Calu3 (cell line): ENCODE measurements at regions not wholly inside any gene's neighbourhood (a gene's known extent, or its start where the extent isn't known, plus 50 kb on each side); places are given as distances from the start of the nearest gene placed in this dataset.

ENCODE experiments used
- BruUV-seq: library from RNA; stranded (reverse); fragments of 400-500 nt; replicated peaks from 2 replicates; lab custom pipeline; 2021; lab: Mats Ljungman, UMichigan
- CTCF ChIA-PET: fragments of 300-600 bp; sonication (Branson Sonifier 250); formaldehyde crosslinking; loops from one replicate; lab custom pipeline; 2022; ENCODE audit warnings: antibody characterized with exemption; lab: Charles Lee
- DNase-seq: peaks from one replicate; pipeline ENCODE4 v3.0.0; 2022
- H3K27ac Mint-ChIP-seq: one replicate; pipeline ENCODE4 v1.8.0; 2022; ENCODE audit warnings: mixed read lengths; ENCODE audit not compliant: unreplicated experiment
- H3K27me3 Mint-ChIP-seq: one replicate; pipeline ENCODE4 v1.8.0; 2022; ENCODE audit warnings: mixed read lengths; ENCODE audit not compliant: unreplicated experiment
- H3K36me3 Mint-ChIP-seq: one replicate; pipeline ENCODE4 v1.8.0; 2022; ENCODE audit warnings: mild to moderate bottlenecking, moderate library complexity, mixed read lengths; ENCODE audit not compliant: insufficient read depth, unreplicated experiment
- H3K4me1 Mint-ChIP-seq: one replicate; pipeline ENCODE4 v1.8.0; 2022; ENCODE audit warnings: mild to moderate bottlenecking, low read depth, mixed read lengths; ENCODE audit not compliant: unreplicated experiment
- H3K4me3 Mint-ChIP-seq: one replicate; pipeline ENCODE4 v1.8.0; 2022; ENCODE audit warnings: mild to moderate bottlenecking, low read depth, moderate library complexity, mixed read lengths; ENCODE audit not compliant: unreplicated experiment
- H3K9me3 Mint-ChIP-seq: one replicate; pipeline ENCODE4 v1.8.0; 2022; ENCODE audit warnings: low read depth, mixed read lengths; ENCODE audit not compliant: unreplicated experiment
- CTCF ChIP-seq: fragments of 200-600 bp; IDR thresholded peaks from one replicate; pipeline ENCODE4 v1.8.0; 2022; ENCODE audit warnings: antibody characterized with exemption; ENCODE audit not compliant: unreplicated experiment
- intact Hi-C: fragments of 100-400 bp; cut with micrococcal nuclease; formaldehyde crosslinking; loops from one replicate; pipeline ENCODE4 v1.10.0; 2022; ENCODE audit not compliant: unreplicated experiment

GRCh38 chr10:36178616-36179015, 536.5 kb upstream of the FZD8 start:
- Mint-ChIP-seq H3K27me3 (no peaks in the 10 kb centered on the region), H3K4me1 (no peaks in the 10 kb centered on the region), H3K27ac (no peak overlapping the region), H3K9me3 (peaks cover 16% of the 10 kb centered on the region), H3K36me3 (no peaks in the 10 kb centered on the region), H3K4me3 (no peak overlapping the region)
- DNase-seq: no peak
- CTCF ChIA-PET: no interaction called here
- BruUV-seq: no TSS peak
- intact Hi-C loops: no loop called here
- no peak for TF ChIP-seq CTCF

GRCh38 chr10:36177071-36177470, 535.0 kb upstream of the FZD8 start:
- CTCF ChIA-PET: no interaction called here
- H3K9me3 Mint-ChIP-seq: peaks cover 13% of the 10 kb centered on the region
- H3K4me1 Mint-ChIP-seq: no peaks in the 10 kb centered on the region
- no peak for TF ChIP-seq CTCF
- BruUV-seq: no TSS peak
- H3K36me3 Mint-ChIP-seq: no peaks in the 10 kb centered on the region
- no peak overlapping the region for H3K27ac Mint-ChIP-seq
- intact Hi-C loops: no loop called here
- no peaks in the 10 kb centered on the region for H3K27me3 Mint-ChIP-seq
- H3K4me3 Mint-ChIP-seq: no peak overlapping the region
- no peak for DNase-seq

- H3K9me3 Mint-ChIP-seq: peaks cover 13% of the 10 kb centered on the region
- no peak for DNase-seq
- BruUV-seq: no TSS peak
- no peak overlapping the region for H3K4me3 Mint-ChIP-seq
- H3K4me1 Mint-ChIP-seq: no peaks in the 10 kb centered on the region
- no peak overlapping the region for H3K27ac Mint-ChIP-seq
- CTCF ChIA-PET: no interaction called here
- no peaks in the 10 kb centered on the region for H3K36me3 Mint-ChIP-seq
- H3K27me3 Mint-ChIP-seq: no peaks in the 10 kb centered on the region
- intact Hi-C loops: no loop called here
- no peak for TF ChIP-seq CTCF
Measured at GRCh38 chr10:36175954-36176353, 533.9 kb upstream of the FZD8 start.

- CTCF ChIA-PET: no interaction called here
- H3K27ac Mint-ChIP-seq: no peak overlapping the region
- BruUV-seq: no TSS peak
- DNase-seq: no peak
- intact Hi-C loops: no loop called here
- TF ChIP-seq CTCF: no peak
- peaks cover 15% of the 10 kb centered on the region for H3K9me3 Mint-ChIP-seq
- H3K27me3 Mint-ChIP-seq: no peaks in the 10 kb centered on the region
- H3K4me3 Mint-ChIP-seq: no peak overlapping the region
- no peaks in the 10 kb centered on the region for H3K4me1 Mint-ChIP-seq
- H3K36me3 Mint-ChIP-seq: no peaks in the 10 kb centered on the region
Measured at GRCh38 chr10:36173364-36173763, 531.3 kb upstream of the FZD8 start.
